Lower leg skin (tissue), 3 donors: ENCODE measurements at regions not wholly inside any gene's neighbourhood (a gene's known extent, or its start where the extent isn't known, plus 50 kb on each side); places are given as distances from the start of the nearest gene placed in this dataset.

Source experiments
- POLR2A ChIP-seq, 2 donors: fragments of 450-650 bp; IDR thresholded peaks; one replicate each; pipeline ENCODE4 v1.6.1; 2016 to 2017; ENCODE audit warnings: antibody characterized with exemption in 2 of 2, mild to moderate bottlenecking in 1 of 2, moderate library complexity in 1 of 2
- TF ChIP-seq, protein P1 (sequence below), 3 donors: fragments of 450-650 bp; IDR thresholded peaks; one replicate each; pipeline ENCODE4 v1.5.1; 2016; ENCODE audit warnings: antibody characterized with exemption in 3 of 3, mild to moderate bottlenecking in 3 of 3, moderate library complexity in 2 of 3

DNA sequence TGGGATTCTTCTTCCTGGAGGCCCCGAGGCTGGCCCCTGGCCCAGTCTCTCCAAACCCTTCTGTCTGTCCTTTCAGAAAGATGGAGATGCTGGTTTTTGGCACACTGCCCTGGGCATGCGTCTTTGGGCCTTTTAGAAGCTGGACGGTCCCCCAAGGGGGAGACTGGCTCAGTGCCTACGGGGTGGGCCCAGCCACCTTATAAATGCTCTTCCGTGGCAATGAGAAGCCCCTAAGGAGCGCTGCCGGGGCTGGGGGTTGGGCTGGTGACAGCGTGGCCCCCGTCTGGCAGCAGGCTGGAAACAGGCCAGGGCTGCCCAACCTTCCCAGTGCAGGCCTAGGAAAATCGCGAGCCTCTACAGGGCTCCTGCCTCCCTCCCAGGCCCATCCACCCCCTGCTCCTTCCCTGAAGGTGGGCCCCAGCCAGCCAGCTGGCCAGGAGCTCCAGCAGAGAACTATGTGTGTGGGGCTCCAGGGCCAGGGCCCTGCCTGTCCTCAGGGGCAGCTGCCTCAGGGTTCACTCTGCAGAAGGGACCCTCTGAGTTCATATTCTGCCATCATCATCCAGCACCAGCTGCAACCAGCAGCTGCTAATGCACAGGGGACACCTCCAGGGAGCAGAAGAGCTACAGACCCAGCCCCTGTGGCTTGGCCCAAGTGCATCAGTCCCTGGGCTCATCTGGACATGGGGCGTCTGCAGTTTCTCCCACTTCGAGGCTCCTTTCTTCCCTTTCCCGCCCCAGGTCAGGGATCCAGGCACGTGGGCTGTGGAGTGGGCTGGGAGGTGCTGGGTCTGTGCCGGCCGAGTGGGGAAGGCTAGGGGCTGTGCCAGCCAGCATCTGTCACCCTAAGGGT, 107.6 kb upstream of the OTOS start:
- TF ChIP-seq, protein P1, sequence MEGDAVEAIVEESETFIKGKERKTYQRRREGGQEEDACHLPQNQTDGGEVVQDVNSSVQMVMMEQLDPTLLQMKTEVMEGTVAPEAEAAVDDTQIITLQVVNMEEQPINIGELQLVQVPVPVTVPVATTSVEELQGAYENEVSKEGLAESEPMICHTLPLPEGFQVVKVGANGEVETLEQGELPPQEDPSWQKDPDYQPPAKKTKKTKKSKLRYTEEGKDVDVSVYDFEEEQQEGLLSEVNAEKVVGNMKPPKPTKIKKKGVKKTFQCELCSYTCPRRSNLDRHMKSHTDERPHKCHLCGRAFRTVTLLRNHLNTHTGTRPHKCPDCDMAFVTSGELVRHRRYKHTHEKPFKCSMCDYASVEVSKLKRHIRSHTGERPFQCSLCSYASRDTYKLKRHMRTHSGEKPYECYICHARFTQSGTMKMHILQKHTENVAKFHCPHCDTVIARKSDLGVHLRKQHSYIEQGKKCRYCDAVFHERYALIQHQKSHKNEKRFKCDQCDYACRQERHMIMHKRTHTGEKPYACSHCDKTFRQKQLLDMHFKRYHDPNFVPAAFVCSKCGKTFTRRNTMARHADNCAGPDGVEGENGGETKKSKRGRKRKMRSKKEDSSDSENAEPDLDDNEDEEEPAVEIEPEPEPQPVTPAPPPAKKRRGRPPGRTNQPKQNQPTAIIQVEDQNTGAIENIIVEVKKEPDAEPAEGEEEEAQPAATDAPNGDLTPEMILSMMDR (IDR thresholded peaks at IDR 0.05): no peak
- no peak for TF ChIP-seq POLR2A (IDR thresholded peaks at IDR 0.05)
